GM12878 (cell line): ENCODE measurements at regions not wholly inside any gene's neighbourhood (a gene's known extent, or its start where the extent isn't known, plus 50 kb on each side); places are given as distances from the start of the nearest gene placed in this dataset.

Source experiments
- ATAC-seq: fragments of 200-7000 bp; cut with Tn5 transposase; 3 replicates; pipeline ENCODE4 v1.9.1; 2020; ENCODE audit warnings: mild to moderate bottlenecking, moderate library complexity
- BruUV-seq: library from RNA; stranded (reverse); fragments of 400-500 nt; replicated peaks from 2 replicates; lab custom pipeline; 2021; lab: Mats Ljungman, UMichigan
- CTCF ChIA-PET: fragments of 300-600 bp; sonication (Branson Sonifier 250); formaldehyde crosslinking; extraction: SDS; loops from one replicate; lab custom pipeline; 2021; ENCODE audit warnings: inconsistent platforms; lab: Yijun Ruan, JAX
- POLR2A ChIA-PET: fragments of 350-600 bp; formaldehyde crosslinking; extraction: SDS; loops from one replicate; lab custom pipeline; 2021; ENCODE audit warnings: inconsistent platforms; lab: Charles Lee
- RAD21 ChIA-PET: fragments of 300-600 bp; sonication (Branson Sonifier 250); formaldehyde crosslinking; loops from one replicate; lab custom pipeline; 2023; ENCODE audit warnings: antibody characterized with exemption; ENCODE audit not compliant: unreplicated experiment; lab: Charles Lee
- SMC1A ChIA-PET: fragments of 300-600 bp; sonication (Branson Sonifier 250); formaldehyde crosslinking; loops from one replicate; lab custom pipeline; 2023; ENCODE audit not compliant: unreplicated experiment, uncharacterized antibody; lab: Charles Lee
- DNase-seq: peaks from one replicate; pipeline ENCODE4 v3.0.0-alpha.2; 2011; ENCODE audit warnings: low read depth, low spot score
- FAIRE-seq: peaks from 3 replicates; lab custom pipeline; 2011; peaks lifted over from hg19 to GRCh38; lab: Jason Lieb, UNC
- H2AFZ ChIP-seq: 2 replicates; pipeline ENCODE4 v1.6.0; 2011; ENCODE audit warnings: low read depth, low read length, control low read depth; ENCODE audit not compliant: control insufficient read depth
- H3K27ac ChIP-seq: 2 replicates; pipeline ENCODE4 v1.5.1; 2011; ENCODE audit warnings: control low read depth; ENCODE audit not compliant: control insufficient read depth, insufficient read depth
- H3K27me3 ChIP-seq, 2 experiments: replicated peaks in 1 of 2; 2 replicates each; pipeline versions ENCODE4 v1.6.0 to v1.6.1; 2011; ENCODE audit warnings: low read length in 1 of 2; ENCODE audit not compliant: control insufficient read depth in 2 of 2, insufficient read depth in 2 of 2
- H3K36me3 ChIP-seq, 2 experiments: 2 replicates each; pipeline ENCODE4 v1.5.1; 2011; ENCODE audit warnings: low read length in 1 of 2; ENCODE audit not compliant: control insufficient read depth in 2 of 2, insufficient read depth in 2 of 2
- H3K4me1 ChIP-seq: 2 replicates; pipeline ENCODE4 v1.6.1; 2011; ENCODE audit warnings: mild to moderate bottlenecking, low read length, moderate library complexity, mixed read lengths; ENCODE audit not compliant: control insufficient read depth, insufficient read depth
- H3K4me2 ChIP-seq: 2 replicates; pipeline ENCODE4 v1.6.0; 2011; ENCODE audit warnings: control low read depth; ENCODE audit not compliant: control insufficient read depth, insufficient read depth
- H3K4me3 ChIP-seq: fragments of 200-600 bp; sonication (generic); 2 replicates; pipeline ENCODE4 v1.5.1; 2016
- H3K79me2 ChIP-seq: 2 replicates; pipeline ENCODE4 v1.6.0; 2011; ENCODE audit warnings: low read length; ENCODE audit not compliant: control insufficient read depth, insufficient read depth
- H3K9ac ChIP-seq: 2 replicates; pipeline ENCODE4 v1.8.0; 2011; ENCODE audit warnings: low read length, control low read depth, mixed read lengths; ENCODE audit not compliant: control insufficient read depth, insufficient read depth
- H3K9me3 ChIP-seq: replicated peaks from 3 replicates; pipeline ENCODE4 v1.5.1; 2011; ENCODE audit warnings: mild to moderate bottlenecking, low read length; ENCODE audit not compliant: control insufficient read depth, insufficient read depth
- H4K20me1 ChIP-seq: 2 replicates; pipeline ENCODE4 v1.6.0; 2011; ENCODE audit not compliant: control insufficient read depth, insufficient read depth
- ASH2L ChIP-seq: fragments of 300-600, 200-600 bp; sonication (generic); IDR thresholded peaks from 2 replicates; pipeline ENCODE4 v1.6.1; 2017; ENCODE audit warnings: low read depth, mild to moderate bottlenecking, borderline replicate concordance
- ATF2 ChIP-seq: IDR thresholded peaks from 2 replicates; pipeline ENCODE4 v1.6.1; 2012; ENCODE audit warnings: low read length, inconsistent platforms
- EGR1 ChIP-seq, 2 experiments: IDR thresholded peaks; 1 replicate in 1 of 2; 2 replicates in 1 of 2; pipeline ENCODE4 v1.6.1; 2011 to 2012; ENCODE audit warnings: low read depth in 2 of 2, low read length in 2 of 2, borderline replicate concordance in 1 of 2, mild to moderate bottlenecking in 1 of 2, moderate library complexity in 1 of 2
- FOS ChIP-seq: IDR thresholded peaks from 3 replicates; pipeline ENCODE4 v1.6.1; 2011; ENCODE audit warnings: borderline replicate concordance; ENCODE audit not compliant: insufficient read length; ENCODE audit errors: extremely low read depth
- FOXK2 ChIP-seq: fragments of 450-650 bp; IDR thresholded peaks from 2 replicates; pipeline ENCODE4 v1.6.1; 2017; ENCODE audit warnings: mild to moderate bottlenecking, moderate library complexity
- HDGF ChIP-seq: fragments of 450-650 bp; IDR thresholded peaks from 2 replicates; pipeline ENCODE4 v1.6.1; 2016; ENCODE audit warnings: antibody characterized with exemption
- IRF4 ChIP-seq: IDR thresholded peaks from 2 replicates; pipeline ENCODE4 v1.6.1; 2011; ENCODE audit warnings: low read depth, low read length
- POLR2AphosphoS5 ChIP-seq: IDR thresholded peaks from 2 replicates; pipeline ENCODE4 v1.6.1; 2011; ENCODE audit warnings: mild to moderate bottlenecking, low read length, inconsistent platforms
- SMARCA5 ChIP-seq: fragments of 450-650 bp; IDR thresholded peaks from 2 replicates; pipeline ENCODE4 v1.6.1; 2017; ENCODE audit warnings: mild to moderate bottlenecking
- SPI1 ChIP-seq: IDR thresholded peaks from 2 replicates; pipeline ENCODE4 v1.6.1; 2011; ENCODE audit warnings: low read depth, mild to moderate bottlenecking, low read length, moderate library complexity, borderline replicate concordance; ENCODE audit not compliant: insufficient read depth
- YBX1 ChIP-seq: fragments of 450-650 bp; IDR thresholded peaks from 2 replicates; pipeline ENCODE4 v1.6.1; 2016; ENCODE audit warnings: antibody characterized with exemption
- WGBS: methylation state at CpG from one replicate; pipeline ENCODE4 v1.1.6; 2016; ENCODE audit warnings: low lambda C conversion rate; ENCODE audit not compliant: insufficient replicate concordance, insufficient coverage; ENCODE audit errors: missing lambda C conversion rate; 5-methylcytosine and 5-hydroxymethylcytosine counted together
- in situ Hi-C: fragments of 300-500 bp; cut with MboI; formaldehyde crosslinking; loops from 9 replicates; pipeline ENCODE4 v1.14.3; 2018; ENCODE audit warnings: mixed read lengths
- intact Hi-C: fragments of 100-400 bp; cut with micrococcal nuclease; formaldehyde crosslinking; loops from one replicate; pipeline ENCODE4 v1.14.2; 2022; ENCODE audit not compliant: unreplicated experiment
- TF ChIP-seq, protein P1 (sequence below): IDR thresholded peaks from 2 replicates; pipeline ENCODE4 v1.6.1; 2012; ENCODE audit warnings: low read depth, low read length, improper control_type of control experiment
- TF ChIP-seq, protein P2 (sequence below): fragments of 450-650 bp; IDR thresholded peaks from 2 replicates; pipeline ENCODE4 v1.6.1; 2016; ENCODE audit warnings: mild to moderate bottlenecking
- TF ChIP-seq, protein P3 (sequence below): fragments of 450-650 bp; IDR thresholded peaks from 2 replicates; pipeline ENCODE4 v1.6.1; 2017; ENCODE audit warnings: antibody characterized with exemption, mild to moderate bottlenecking, moderate library complexity

- TF ChIP-seq, protein P1, sequence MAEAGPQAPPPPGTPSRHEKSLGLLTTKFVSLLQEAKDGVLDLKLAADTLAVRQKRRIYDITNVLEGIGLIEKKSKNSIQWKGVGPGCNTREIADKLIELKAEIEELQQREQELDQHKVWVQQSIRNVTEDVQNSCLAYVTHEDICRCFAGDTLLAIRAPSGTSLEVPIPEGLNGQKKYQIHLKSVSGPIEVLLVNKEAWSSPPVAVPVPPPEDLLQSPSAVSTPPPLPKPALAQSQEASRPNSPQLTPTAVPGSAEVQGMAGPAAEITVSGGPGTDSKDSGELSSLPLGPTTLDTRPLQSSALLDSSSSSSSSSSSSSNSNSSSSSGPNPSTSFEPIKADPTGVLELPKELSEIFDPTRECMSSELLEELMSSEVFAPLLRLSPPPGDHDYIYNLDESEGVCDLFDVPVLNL, result no peak
- TF ChIP-seq POLR2AphosphoS5, result no peak
- no peak for TF ChIP-seq IRF4
- no peak for TF ChIP-seq EGR1 (IDR thresholded peaks at IDR 0.05; ENCODE audit: borderline replicate concordance in 1 of 2, low read depth in 2 of 2, low read length in 2 of 2)
- TF ChIP-seq HDGF, result no peak
- no peak for TF ChIP-seq YBX1
- TF ChIP-seq, protein P2, sequence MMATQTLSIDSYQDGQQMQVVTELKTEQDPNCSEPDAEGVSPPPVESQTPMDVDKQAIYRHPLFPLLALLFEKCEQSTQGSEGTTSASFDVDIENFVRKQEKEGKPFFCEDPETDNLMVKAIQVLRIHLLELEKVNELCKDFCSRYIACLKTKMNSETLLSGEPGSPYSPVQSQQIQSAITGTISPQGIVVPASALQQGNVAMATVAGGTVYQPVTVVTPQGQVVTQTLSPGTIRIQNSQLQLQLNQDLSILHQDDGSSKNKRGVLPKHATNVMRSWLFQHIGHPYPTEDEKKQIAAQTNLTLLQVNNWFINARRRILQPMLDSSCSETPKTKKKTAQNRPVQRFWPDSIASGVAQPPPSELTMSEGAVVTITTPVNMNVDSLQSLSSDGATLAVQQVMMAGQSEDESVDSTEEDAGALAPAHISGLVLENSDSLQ, result no peak
- TF ChIP-seq, protein P3, sequence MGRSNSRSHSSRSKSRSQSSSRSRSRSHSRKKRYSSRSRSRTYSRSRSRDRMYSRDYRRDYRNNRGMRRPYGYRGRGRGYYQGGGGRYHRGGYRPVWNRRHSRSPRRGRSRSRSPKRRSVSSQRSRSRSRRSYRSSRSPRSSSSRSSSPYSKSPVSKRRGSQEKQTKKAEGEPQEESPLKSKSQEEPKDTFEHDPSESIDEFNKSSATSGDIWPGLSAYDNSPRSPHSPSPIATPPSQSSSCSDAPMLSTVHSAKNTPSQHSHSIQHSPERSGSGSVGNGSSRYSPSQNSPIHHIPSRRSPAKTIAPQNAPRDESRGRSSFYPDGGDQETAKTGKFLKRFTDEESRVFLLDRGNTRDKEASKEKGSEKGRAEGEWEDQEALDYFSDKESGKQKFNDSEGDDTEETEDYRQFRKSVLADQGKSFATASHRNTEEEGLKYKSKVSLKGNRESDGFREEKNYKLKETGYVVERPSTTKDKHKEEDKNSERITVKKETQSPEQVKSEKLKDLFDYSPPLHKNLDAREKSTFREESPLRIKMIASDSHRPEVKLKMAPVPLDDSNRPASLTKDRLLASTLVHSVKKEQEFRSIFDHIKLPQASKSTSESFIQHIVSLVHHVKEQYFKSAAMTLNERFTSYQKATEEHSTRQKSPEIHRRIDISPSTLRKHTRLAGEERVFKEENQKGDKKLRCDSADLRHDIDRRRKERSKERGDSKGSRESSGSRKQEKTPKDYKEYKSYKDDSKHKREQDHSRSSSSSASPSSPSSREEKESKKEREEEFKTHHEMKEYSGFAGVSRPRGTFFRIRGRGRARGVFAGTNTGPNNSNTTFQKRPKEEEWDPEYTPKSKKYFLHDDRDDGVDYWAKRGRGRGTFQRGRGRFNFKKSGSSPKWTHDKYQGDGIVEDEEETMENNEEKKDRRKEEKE, result no peak
- no peak for TF ChIP-seq FOXK2
- no peak for TF ChIP-seq SPI1
- no peak for TF ChIP-seq FOS
- TF ChIP-seq SMARCA5, result no peak
- TF ChIP-seq ASH2L, result no peak
- TF ChIP-seq ATF2, result no peak
- ChIA-PET POLR2A (interaction anchor here (1.0 kb wide), 1 partner anchor 107 kb away, joined by 3 read pairs; no protein-coding TSS in a partner anchor), CTCF (no interaction called here), SMC1A (interaction anchor here (0.9 to 7.3 kb wide), 8 partner anchors 11 to 90 kb away, joined by 3 to 32 read pairs (median 4); no protein-coding TSS in a partner anchor), RAD21 (no interaction called here)
- Histone ChIP-seq H3K9me3 (no peaks in the 10 kb centered on the region), H3K4me3 (no peak overlapping the region), H3K4me2 (no peak overlapping the region), H3K27ac (no peak overlapping the region), H3K4me1 (no peaks in the 10 kb centered on the region), H4K20me1 (no peaks in the 10 kb centered on the region), H3K79me2 (no peaks in the 10 kb centered on the region), H3K9ac (no peak overlapping the region), H2AFZ (no peak overlapping the region), H3K27me3 (no peaks in the 10 kb centered on the region), H3K36me3 (no peaks in the 10 kb centered on the region)
- BruUV-seq, result no TSS peak
- intact Hi-C loops (no loop called here), in situ Hi-C loops (no loop called here)
- ATAC-seq (no peak), FAIRE-seq (no peak), DNase-seq (no peak)
- WGBS, result 53% methylated on average over 7 of the region's 7 CpGs
These were observed 126.7 kb upstream of the PRICKLE2 start for GRCh38 chr3:64351713-64352638.
